ENCODE measurements at regions not wholly inside any gene's neighbourhood (a gene's known extent, or its start where the extent isn't known, plus 50 kb on each side); places are given as distances from the start of the nearest gene placed in this dataset.

GRCh38 chr2:147760984-147761383 lies 83.8 kb upstream of the ACVR2A start:
- TF ChIP-seq CTCF (IDR thresholded peaks at IDR 0.05; ENCODE audit: low read depth, low read length) = no peak
- H3K27me3 ChIP-seq = no peaks in the 10 kb centered on the region
- H3K4me1 ChIP-seq (ENCODE audit: low read depth) = no peaks in the 10 kb centered on the region
- no peaks in the 10 kb centered on the region for H3K9me3 ChIP-seq (ENCODE audit: low read depth)
- DNase-seq (ENCODE audit: low read depth in 1 of 2, low spot score in 1 of 2) = no peak
- H3K36me3 ChIP-seq = no peaks in the 10 kb centered on the region
- no peak overlapping the region for H3K4me3 ChIP-seq
- H3K27ac ChIP-seq = no peak overlapping the region

GRCh38 chr2:147759536-147759935 lies 85.3 kb upstream of the ACVR2A start:
- no peak for DNase-seq (ENCODE audit: low read depth in 1 of 2, low spot score in 1 of 2)

GRCh38 chr2:147758821-147759220 lies 86.0 kb upstream of the ACVR2A start:
- H3K27me3 ChIP-seq = no peaks in the 10 kb centered on the region
- no peak overlapping the region for H3K4me3 ChIP-seq
- no peak for TF ChIP-seq CTCF (IDR thresholded peaks at IDR 0.05; ENCODE audit: low read depth, low read length)
- no peaks in the 10 kb centered on the region for H3K36me3 ChIP-seq
- no peak overlapping the region for H3K27ac ChIP-seq
- no peak for DNase-seq (ENCODE audit: low read depth in 1 of 2, low spot score in 1 of 2)
- H3K4me1 ChIP-seq (ENCODE audit: low read depth) = no peaks in the 10 kb centered on the region
- H3K9me3 ChIP-seq (ENCODE audit: low read depth) = no peaks in the 10 kb centered on the region

More at GRCh38 chr2:147759536-147759935, 85.3 kb upstream of the ACVR2A start:
- H3K27me3 ChIP-seq = no peaks in the 10 kb centered on the region
- no peaks in the 10 kb centered on the region for H3K9me3 ChIP-seq (ENCODE audit: low read depth)
- no peak overlapping the region for H3K27ac ChIP-seq
- H3K4me3 ChIP-seq = no peak overlapping the region
- no peak for TF ChIP-seq CTCF (IDR thresholded peaks at IDR 0.05; ENCODE audit: low read depth, low read length)
- no peaks in the 10 kb centered on the region for H3K36me3 ChIP-seq
- H3K4me1 ChIP-seq (ENCODE audit: low read depth) = no peaks in the 10 kb centered on the region

- no peak for DNase-seq (ENCODE audit: low read depth in 1 of 2, low spot score in 1 of 2)
- no peaks in the 10 kb centered on the region for H3K4me1 ChIP-seq (ENCODE audit: low read depth)
These were observed 88.8 kb upstream of the ACVR2A start for GRCh38 chr2:147756069-147756468.

GRCh38 chr2:147740211-147740927 lies 104.5 kb upstream of the ACVR2A start:
- Histone ChIP-seq H3K27ac (no peak overlapping the region), H3K36me3 (no peaks in the 10 kb centered on the region), H3K27me3 (no peaks in the 10 kb centered on the region), H3K9me3 (ENCODE audit: low read depth) (no peaks in the 10 kb centered on the region), H3K4me1 (ENCODE audit: low read depth) (peaks cover 10% of the 10 kb centered on the region), H3K4me3 (no peak overlapping the region)
- DNase-seq (ENCODE audit: low read depth in 1 of 2, low spot score in 1 of 2) = no peak
- no peak for TF ChIP-seq CTCF (IDR thresholded peaks at IDR 0.05; ENCODE audit: low read depth, low read length)

More at GRCh38 chr2:147756069-147756468, 88.8 kb upstream of the ACVR2A start:
- Histone ChIP-seq H3K4me3 (no peak overlapping the region), H3K36me3 (no peaks in the 10 kb centered on the region), H3K27ac (no peak overlapping the region), H3K9me3 (ENCODE audit: low read depth) (no peaks in the 10 kb centered on the region), H3K27me3 (no peaks in the 10 kb centered on the region)
- no peak for TF ChIP-seq CTCF (IDR thresholded peaks at IDR 0.05; ENCODE audit: low read depth, low read length)
